Keratinocyte (primary cell): ENCODE measurements at regions not wholly inside any gene's neighbourhood (a gene's known extent, or its start where the extent isn't known, plus 50 kb on each side); places are given as distances from the start of the nearest gene placed in this dataset.

Experiments
- DNase-seq: peaks from one replicate; pipeline ENCODE4 v3.0.0-alpha.2; 2011; ENCODE audit warnings: low read depth, missing footprints, low spot score
- FAIRE-seq: peaks from 2 replicates; lab custom pipeline; 2011; peaks lifted over from hg19 to GRCh38; lab: Jason Lieb, UNC
- H2AFZ ChIP-seq: 2 replicates; pipeline ENCODE4 v1.6.0; 2012; ENCODE audit warnings: low read length, control low read depth, inconsistent platforms; ENCODE audit not compliant: control insufficient read depth
- H3K27ac ChIP-seq: 2 replicates; pipeline ENCODE4 v1.5.1; 2011; ENCODE audit warnings: low read length; ENCODE audit not compliant: control insufficient read depth, insufficient read depth
- H3K27me3 ChIP-seq: 3 replicates; pipeline ENCODE4 v1.6.0; 2011; ENCODE audit warnings: low read length; ENCODE audit not compliant: control insufficient read depth, insufficient read depth; ENCODE audit errors: extremely low read depth
- H3K36me3 ChIP-seq, 2 experiments: 2 replicates in 1 of 2; 3 replicates in 1 of 2; pipeline ENCODE4 v1.5.1; 2011; ENCODE audit warnings: low read length in 2 of 2, mild to moderate bottlenecking in 1 of 2; ENCODE audit not compliant: control insufficient read depth in 2 of 2, insufficient read depth in 2 of 2; ENCODE audit errors: extremely low read depth in 1 of 2
- H3K4me1 ChIP-seq: 3 replicates; pipeline ENCODE4 v1.5.1; 2011; ENCODE audit warnings: low read length; ENCODE audit not compliant: control insufficient read depth, insufficient read depth; ENCODE audit errors: extremely low read depth
- H3K4me2 ChIP-seq: 3 replicates; pipeline ENCODE4 v1.6.0; 2011; ENCODE audit warnings: low read depth, low read length; ENCODE audit not compliant: control insufficient read depth, insufficient read depth; ENCODE audit errors: extremely low read depth
- H3K4me3 ChIP-seq, 3 experiments: fragments of 200-600 bp in 1 of 3; sonication (generic) in 1 of 3; 2 replicates in 2 of 3; 3 replicates in 1 of 3; pipeline ENCODE4 v1.5.1; 2011 to 2016; ENCODE audit warnings: low read length in 3 of 3, mild to moderate bottlenecking in 3 of 3, control low read depth in 2 of 3, inconsistent platforms in 1 of 3, low read depth in 1 of 3, mixed read lengths in 1 of 3, mixed run types in 1 of 3, moderate library complexity in 1 of 3; ENCODE audit not compliant: control insufficient read depth in 2 of 3, insufficient read depth in 2 of 3; ENCODE audit errors: extremely low read depth in 1 of 3
- H3K79me2 ChIP-seq: 2 replicates; pipeline ENCODE4 v1.6.0; 2012; ENCODE audit warnings: low read length; ENCODE audit not compliant: control insufficient read depth, insufficient read depth
- H3K9ac ChIP-seq: 3 replicates; pipeline ENCODE4 v1.6.0; 2011; ENCODE audit warnings: low read length; ENCODE audit not compliant: control insufficient read depth, insufficient read depth; ENCODE audit errors: extremely low read depth
- H3K9me1 ChIP-seq: 3 replicates; pipeline ENCODE4 v1.6.0; 2011; ENCODE audit warnings: low read length; ENCODE audit not compliant: control insufficient read depth, insufficient read depth; ENCODE audit errors: extremely low read depth
- H3K9me3 ChIP-seq: 2 replicates; pipeline ENCODE4 v1.5.1; 2012; ENCODE audit warnings: low read depth, low read length; ENCODE audit not compliant: control insufficient read depth
- H4K20me1 ChIP-seq: 3 replicates; pipeline ENCODE4 v1.6.0; 2011; ENCODE audit warnings: low read length; ENCODE audit not compliant: control insufficient read depth, insufficient read depth; ENCODE audit errors: extremely low read depth
- EZH2 ChIP-seq: IDR thresholded peaks from one replicate; pipeline ENCODE4 v1.6.1; 2012; ENCODE audit warnings: inconsistent platforms, mild to moderate bottlenecking, low read length, moderate library complexity
- dilution Hi-C: fragments of 300-500 bp; cut with MboI; formaldehyde crosslinking; loops from one replicate; pipeline ENCODE4 v1.7.0; 2020; ENCODE audit warnings: low sequenced_read_pairs; ENCODE audit not compliant: extremely low pct_ligation_motif_present
- TF ChIP-seq, protein P1 (sequence below), 3 experiments: IDR thresholded peaks in 1 of 3; conservative IDR thresholded peaks in 1 of 3; optimal IDR thresholded peaks in 1 of 3; 2 replicates in 2 of 3; 3 replicates in 1 of 3; pipeline versions ENCODE3 to v1.5.1; 2011; ENCODE audit warnings: low read length in 3 of 3, mild to moderate bottlenecking in 3 of 3, moderate library complexity in 2 of 3, control low read depth in 1 of 3, inconsistent platforms in 1 of 3; ENCODE audit not compliant: insufficient read depth in 2 of 3; ENCODE audit errors: extremely low read depth in 1 of 3

DNA sequence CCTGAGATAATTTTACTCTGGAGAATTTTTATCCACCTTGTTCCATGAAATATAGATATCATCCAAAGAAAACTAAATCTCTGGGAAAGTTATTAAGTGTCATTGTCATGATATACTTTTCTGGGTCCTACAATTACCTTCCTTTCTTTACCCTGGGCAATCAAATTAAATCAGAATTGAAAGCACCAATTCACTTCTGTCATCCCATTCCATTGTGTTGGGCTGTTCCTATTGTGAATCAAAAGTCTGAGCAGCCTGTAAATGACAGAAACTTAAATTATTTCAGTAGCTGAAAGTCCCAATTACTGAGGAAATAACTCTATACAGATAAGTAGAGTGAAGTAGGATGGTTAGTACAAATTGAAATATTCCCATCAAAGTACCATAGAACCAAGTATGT lies 1284.2 kb downstream of the EFNB2 start:
- Histone ChIP-seq H2AFZ (no peak overlapping the region), H3K4me1 (no peaks in the 10 kb centered on the region), H3K27me3 (no peaks in the 10 kb centered on the region), H3K9ac (no peak overlapping the region), H3K9me1 (no peaks in the 10 kb centered on the region), H3K36me3 (no peaks in the 10 kb centered on the region), H3K4me2 (no peak overlapping the region), H3K79me2 (no peaks in the 10 kb centered on the region), H3K9me3 (no peaks in the 10 kb centered on the region), H3K4me3 (no peak overlapping the region), H4K20me1 (no peaks in the 10 kb centered on the region), H3K27ac (no peak overlapping the region)
- DNase-seq: no peak
- dilution Hi-C loops: no loop called here
- FAIRE-seq: no peak
- TF ChIP-seq, protein P1, sequence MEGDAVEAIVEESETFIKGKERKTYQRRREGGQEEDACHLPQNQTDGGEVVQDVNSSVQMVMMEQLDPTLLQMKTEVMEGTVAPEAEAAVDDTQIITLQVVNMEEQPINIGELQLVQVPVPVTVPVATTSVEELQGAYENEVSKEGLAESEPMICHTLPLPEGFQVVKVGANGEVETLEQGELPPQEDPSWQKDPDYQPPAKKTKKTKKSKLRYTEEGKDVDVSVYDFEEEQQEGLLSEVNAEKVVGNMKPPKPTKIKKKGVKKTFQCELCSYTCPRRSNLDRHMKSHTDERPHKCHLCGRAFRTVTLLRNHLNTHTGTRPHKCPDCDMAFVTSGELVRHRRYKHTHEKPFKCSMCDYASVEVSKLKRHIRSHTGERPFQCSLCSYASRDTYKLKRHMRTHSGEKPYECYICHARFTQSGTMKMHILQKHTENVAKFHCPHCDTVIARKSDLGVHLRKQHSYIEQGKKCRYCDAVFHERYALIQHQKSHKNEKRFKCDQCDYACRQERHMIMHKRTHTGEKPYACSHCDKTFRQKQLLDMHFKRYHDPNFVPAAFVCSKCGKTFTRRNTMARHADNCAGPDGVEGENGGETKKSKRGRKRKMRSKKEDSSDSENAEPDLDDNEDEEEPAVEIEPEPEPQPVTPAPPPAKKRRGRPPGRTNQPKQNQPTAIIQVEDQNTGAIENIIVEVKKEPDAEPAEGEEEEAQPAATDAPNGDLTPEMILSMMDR (optimal IDR thresholded peaks at IDR 0.05 in 1 of 3, IDR thresholded peaks at IDR 0.05 in 1 of 3, conservative IDR thresholded peaks at IDR 0.05 in 1 of 3; ENCODE audit: extremely low read depth in 1 of 3, insufficient read depth in 2 of 3, low read length in 3 of 3): no peak
- TF ChIP-seq EZH2: no peak

GRCh38 chr13:105247830-105248229 lies 1287.6 kb downstream of the EFNB2 start:
- H3K36me3 ChIP-seq: no peaks in the 10 kb centered on the region
- no peaks in the 10 kb centered on the region for H3K9me1 ChIP-seq
- H4K20me1 ChIP-seq: no peaks in the 10 kb centered on the region
- dilution Hi-C loops: no loop called here
- no peaks in the 10 kb centered on the region for H3K27me3 ChIP-seq
- H3K4me3 ChIP-seq: no peak overlapping the region
- FAIRE-seq: no peak
- H3K9me3 ChIP-seq: no peaks in the 10 kb centered on the region
- TF ChIP-seq, protein P1 (optimal IDR thresholded peaks at IDR 0.05 in 1 of 3, IDR thresholded peaks at IDR 0.05 in 1 of 3, conservative IDR thresholded peaks at IDR 0.05 in 1 of 3; ENCODE audit: extremely low read depth in 1 of 3, insufficient read depth in 2 of 3, low read length in 3 of 3): no peak
- no peak for TF ChIP-seq EZH2
- no peak overlapping the region for H3K4me2 ChIP-seq
- no peaks in the 10 kb centered on the region for H3K79me2 ChIP-seq
- H3K27ac ChIP-seq: no peak overlapping the region
- H2AFZ ChIP-seq: no peak overlapping the region
- DNase-seq: no peak
- H3K4me1 ChIP-seq: no peaks in the 10 kb centered on the region
- no peak overlapping the region for H3K9ac ChIP-seq
